ENCODE measurements at regions not wholly inside any gene's neighbourhood (a gene's known extent, or its start where the extent isn't known, plus 50 kb on each side); places are given as distances from the start of the nearest gene placed in this dataset.
A peak's percentile ranks its signal among the peaks of the same experiment; 100 is the strongest.

GRCh38 chr20:53773792-53774401 is 180.3 kb upstream of the ZNF217 start:
- DNase-seq: peak; percentile 97
- 0 out of 2 replicates have a peak overlapping the region, but pooled peaks have one; percentile 18 for H2AK5ac ChIP-seq (ENCODE audit: low read depth, low read length)
- H2BK15ac ChIP-seq (ENCODE audit: low read depth, low read length): peak overlapping the region; percentile 93; the same call in 2 of the 3 replicates
- peak overlapping the region; percentile 99 for H2BK120ac ChIP-seq (ENCODE audit: low read depth, low read length)
- no peaks in the 10 kb centered on the region for H3K9me3 ChIP-seq (ENCODE audit: control insufficient read depth, insufficient read depth, low read length)
- peak overlapping the region; percentile 95 for H2BK5ac ChIP-seq (ENCODE audit: low read depth, low read length, poor library complexity, severe bottlenecking)
- peaks cover 15% of the 10 kb centered on the region for H3K9me1 ChIP-seq (ENCODE audit: insufficient read depth, low read length)
- in situ Hi-C loops (cut with MboI; ENCODE audit: low sequenced_read_pairs) (no loop called here), dilution Hi-C loops (cut with HindIII; ENCODE audit: low sequenced_read_pairs, unreplicated experiment) (no loop called here), intact Hi-C loops (cut with micrococcal nuclease) (loop anchor here (2.0 kb wide), 1 partner anchor 55 kb away; no protein-coding TSS in a partner anchor)
- no peaks in the 10 kb centered on the region for H4K20me1 ChIP-seq (ENCODE audit: insufficient read depth, low read length)
- H2BK20ac ChIP-seq (ENCODE audit: low read depth, low read length): peak overlapping the region; percentile 97
- H3K27me3 ChIP-seq (ENCODE audit: control insufficient read depth, insufficient read depth, low read length): no peaks in the 10 kb centered on the region
- H2AK9ac ChIP-seq (replicated peaks; ENCODE audit: low read depth, low read length, poor library complexity): no peak overlapping the region
- peak overlapping the region; percentile 72; the same call in 1 of the 2 replicates for H3K27ac ChIP-seq (ENCODE audit: insufficient read depth, low read length)
- peak overlapping the region; percentile 93 for H3K23ac ChIP-seq (ENCODE audit: low read depth, low read length)
- ChIA-PET POLR2A (ENCODE audit: unreplicated experiment) (no interaction called here), CTCF (interaction anchor here (0.7 to 1.2 kb wide), 4 partner anchors 10 to 164 kb away, joined by 3 read pairs; no protein-coding TSS in a partner anchor)
- no TSS peak for BruUV-seq (replicated peaks)
- no CpG with 5 or more reads among the region's 1 CpG for WGBS, 2 experiments (ENCODE audit: extremely low coverage in 2 of 2, insufficient read length in 1 of 2)
- H3K4me1 ChIP-seq (ENCODE audit: control insufficient read depth, insufficient read depth, low read length): peaks cover 17% of the 10 kb centered on the region
- no peak overlapping the region for H3K4me3 ChIP-seq (ENCODE audit: insufficient read depth, low read depth, low read length)
- no peak overlapping the region for H2AFZ ChIP-seq (replicated peaks; ENCODE audit: low read length, poor library complexity)
- peak overlapping the region; percentile 92 for H3K4ac ChIP-seq (ENCODE audit: low read depth, low read length)
- H3K9ac ChIP-seq (ENCODE audit: low read depth, low read length): no peak overlapping the region
- ATAC-seq (ENCODE audit: low read depth): peak; percentile 83
- peak overlapping the region; percentile 94 for H4K5ac ChIP-seq (ENCODE audit: low read depth, low read length)
- peak overlapping the region; percentile 70; the same call in 1 of the 2 replicates for H3K4me2 ChIP-seq (ENCODE audit: low read depth, low read length)
- H4K8ac ChIP-seq (ENCODE audit: low read depth in 2 of 2, low read length in 2 of 2): peak overlapping the region; percentile 78 to 94
- peak overlapping the region; percentile 90 for H4K91ac ChIP-seq (ENCODE audit: insufficient read depth, low read depth, low read length)
- H3K18ac ChIP-seq (ENCODE audit: low read depth, low read length): peak overlapping the region; percentile 98; the same call in 1 of the 2 replicates
- H3K56ac ChIP-seq (ENCODE audit: extremely low read depth, insufficient read depth, low read length): peak overlapping the region; percentile 87
- no peaks in the 10 kb centered on the region for H3K36me3 ChIP-seq (ENCODE audit: control insufficient read depth, insufficient read depth, low read length)
- H3K79me1 ChIP-seq (ENCODE audit: low read depth in 1 of 2, low read length in 2 of 2): peaks cover 0 to 14% of the 10 kb centered on the region in 2 experiments; a peak in 1 of 4 replicates
- H3K14ac ChIP-seq (replicated peaks; ENCODE audit: low read depth, low read length): peak overlapping the region; percentile 95
- TF ChIP-seq FOS (IDR thresholded peaks at IDR 0.05; ENCODE audit: low read depth, low read length): peak; percentile 69
- no peak for TF ChIP-seq ELK1 (IDR thresholded peaks at IDR 0.05; ENCODE audit: borderline replicate concordance, low read depth, low read length)
- TF ChIP-seq RCOR1 (IDR thresholded peaks at IDR 0.05; ENCODE audit: insufficient replicate concordance, low read length): peak; percentile 55
- TF ChIP-seq CEBPB (IDR thresholded peaks at IDR 0.05; ENCODE audit: low read depth, low read length): peak; percentile 56; the same call in 1 of the 2 replicates
- no peak for TF ChIP-seq USF2 (IDR thresholded peaks at IDR 0.05; ENCODE audit: low read depth, low read length)
- no peak for TF ChIP-seq MAZ (IDR thresholded peaks at IDR 0.05; ENCODE audit: borderline replicate concordance, low read depth, low read length)
- TF ChIP-seq RAD21 (IDR thresholded peaks at IDR 0.05; ENCODE audit: low read length): peak; percentile 34; the same call in 1 of the 2 replicates
- peak; percentile 44; the same call in 1 of the 2 replicates for TF ChIP-seq NFE2L2 (IDR thresholded peaks at IDR 0.05; ENCODE audit: low read depth, low read length)
- no peak; the same call in 1 of the 2 replicates for TF ChIP-seq CHD1 (IDR thresholded peaks at IDR 0.05; ENCODE audit: low read depth, low read length)
- TF ChIP-seq POLR2A (IDR thresholded peaks at IDR 0.05; ENCODE audit: low read depth, low read length): no peak
- peak; percentile 28; the same call in 1 of the 2 replicates for TF ChIP-seq BHLHE40 (IDR thresholded peaks at IDR 0.05; ENCODE audit: low read depth, low read length)
- TF ChIP-seq MXI1 (IDR thresholded peaks at IDR 0.05; ENCODE audit: borderline replicate concordance, low read depth, low read length): no peak
- no peak for TF ChIP-seq RFX5 (IDR thresholded peaks at IDR 0.05; ENCODE audit: low read depth, low read length)
- TF ChIP-seq MAFK (IDR thresholded peaks at IDR 0.05; ENCODE audit: low read depth, low read length): peak; percentile 62
- no peak; the same call in 1 of the 2 replicates for TF ChIP-seq SMC3 (IDR thresholded peaks at IDR 0.05; ENCODE audit: low read depth, low read length)

All from IMR-90 (cell line).